Inflammatory macrophage treated with lipopolysaccharide for 4 hours (primary cell): ENCODE measurements at regions not wholly inside any gene's neighbourhood (a gene's known extent, or its start where the extent isn't known, plus 50 kb on each side); places are given as distances from the start of the nearest gene placed in this dataset.

ENCODE experiments used
- DNase-seq: peaks from one replicate; pipeline ENCODE4 v3.0.0-alpha.2; 2020

DNA sequence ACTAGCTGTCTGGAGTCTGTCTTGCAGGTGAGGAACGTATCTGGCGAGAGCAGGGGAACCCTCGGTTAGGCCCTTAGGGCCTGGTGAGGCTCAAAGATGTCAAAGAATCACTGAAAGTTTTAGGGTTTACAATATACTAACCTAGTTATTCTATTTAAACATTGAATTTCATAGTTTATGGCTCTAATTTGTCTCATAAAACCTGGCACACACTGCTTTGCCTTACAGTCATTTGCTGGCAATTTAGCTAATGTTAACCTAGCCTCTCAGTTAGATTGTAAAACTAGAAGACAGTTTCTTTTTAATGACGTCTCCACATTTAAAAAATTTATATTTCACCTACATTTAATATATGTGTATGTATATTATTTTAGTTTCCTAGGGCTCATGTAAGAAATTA, 89.6 kb upstream of the DOCK10 start:
- no peak for DNase-seq

DNA sequence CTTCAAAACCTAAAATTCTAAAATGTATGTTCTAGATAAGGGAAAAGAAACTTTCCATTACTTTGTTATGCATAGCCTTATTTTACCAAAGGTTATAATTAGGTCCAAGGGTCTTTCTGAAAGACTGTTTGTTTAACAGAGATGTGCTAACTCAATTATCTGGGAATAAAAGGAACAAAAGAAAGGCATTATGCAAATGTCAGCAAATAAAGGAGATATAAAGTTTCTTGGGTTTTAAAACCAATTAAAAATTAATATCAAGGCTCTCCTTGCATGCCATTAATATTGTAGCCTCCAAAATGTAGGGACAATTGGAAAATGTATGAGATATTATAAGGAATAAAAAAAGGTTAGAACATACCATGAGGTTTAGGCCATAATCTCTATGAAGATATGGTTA, 87.8 kb upstream of the DOCK10 start:
- no peak for DNase-seq

DNA sequence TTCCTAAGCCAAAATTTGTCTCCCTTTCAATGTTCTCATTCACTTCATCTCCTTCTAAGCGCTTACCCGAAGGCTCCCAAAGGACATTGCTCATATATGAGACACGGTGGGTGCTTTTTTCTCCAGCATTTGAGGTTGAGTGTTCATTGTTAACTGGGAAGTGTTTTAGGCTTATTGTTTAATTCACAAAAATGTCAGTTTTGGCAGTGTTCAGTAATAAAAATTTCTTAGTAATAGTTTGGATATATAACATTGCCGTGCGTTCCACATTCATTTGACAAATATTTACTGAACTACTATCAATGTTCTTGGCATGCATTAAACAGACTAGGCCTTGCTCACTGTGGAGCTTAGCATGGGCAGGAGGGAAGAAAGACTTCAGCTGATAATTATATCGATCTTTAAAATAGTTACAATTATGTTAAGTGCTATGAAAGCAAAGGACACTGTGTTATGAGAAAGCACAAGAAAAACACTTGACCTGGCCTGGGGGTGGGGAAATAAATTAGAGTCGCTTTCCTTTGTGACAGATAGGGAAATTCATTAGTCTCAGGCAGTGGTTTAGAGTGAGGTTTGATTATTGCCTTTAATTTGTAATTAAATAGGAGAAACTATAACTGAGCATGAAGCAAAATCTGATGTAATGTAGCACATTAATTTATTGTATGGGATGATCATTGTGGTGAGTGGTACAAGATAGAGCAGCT, 82.2 kb upstream of the DOCK10 start:
- DNase-seq = no peak

DNA sequence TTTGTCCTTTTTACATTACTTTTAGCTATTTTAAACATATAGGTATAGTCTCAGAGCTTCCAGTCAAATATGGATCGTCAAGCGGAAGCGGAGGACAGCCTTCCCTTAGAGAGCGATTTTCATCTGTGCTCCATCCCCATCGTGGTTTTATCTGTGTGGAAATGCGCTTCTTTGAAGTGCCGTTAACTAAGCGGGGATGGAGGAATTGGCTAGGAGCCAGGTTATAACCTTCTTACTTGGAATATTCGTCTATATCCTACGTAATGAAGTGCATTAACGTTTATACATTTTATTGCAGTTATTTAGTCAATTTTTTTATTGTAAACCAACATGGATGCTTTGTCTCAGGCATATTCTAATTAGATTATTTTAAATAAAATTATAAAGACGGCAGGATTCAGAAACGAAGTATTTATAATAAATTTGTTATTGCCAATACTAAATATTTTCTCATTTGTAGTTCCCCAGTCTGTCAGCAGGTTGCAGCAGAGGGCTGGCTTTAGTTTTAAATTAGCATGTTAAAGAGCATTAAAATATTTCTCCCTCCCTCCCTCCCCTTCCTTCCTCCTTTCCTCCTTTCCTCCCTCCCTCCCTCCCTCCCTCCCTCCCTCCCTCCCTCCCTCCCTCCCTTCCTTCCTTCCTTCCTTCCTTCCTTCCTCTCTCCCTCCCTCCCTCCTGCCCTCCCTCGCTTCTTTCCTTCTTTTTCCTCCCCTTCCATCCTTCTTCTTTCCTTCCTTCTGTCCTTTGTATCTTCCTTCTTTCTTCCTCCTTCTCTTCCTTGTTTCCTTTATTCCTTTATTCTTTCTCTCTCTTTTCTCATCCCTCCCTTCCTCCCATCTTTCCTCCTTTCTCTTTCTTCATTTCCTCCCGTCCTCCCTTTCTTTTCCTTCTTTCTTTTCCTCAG, 80.6 kb upstream of the DOCK10 start:
- peak; percentile 6 for DNase-seq

DNA sequence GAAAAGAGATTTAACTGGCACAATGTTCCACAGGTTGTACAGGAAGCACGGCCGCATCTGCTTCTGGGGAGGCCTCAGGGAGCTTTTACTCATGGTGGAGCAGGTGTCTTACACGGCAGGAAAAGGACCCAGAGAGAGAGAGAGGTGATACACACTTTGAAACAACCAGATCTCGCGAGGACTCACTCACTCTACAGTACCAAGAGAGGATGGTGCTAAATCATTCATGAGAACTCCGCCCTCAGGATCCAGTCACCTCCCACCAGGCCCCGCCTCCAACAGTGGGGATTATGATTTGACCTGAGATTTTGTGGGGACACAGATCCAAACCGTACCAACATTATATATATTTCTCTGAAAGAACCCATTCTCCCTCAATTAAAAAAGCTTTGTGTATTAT, 79.7 kb upstream of the DOCK10 start:
- no peak for DNase-seq

DNA sequence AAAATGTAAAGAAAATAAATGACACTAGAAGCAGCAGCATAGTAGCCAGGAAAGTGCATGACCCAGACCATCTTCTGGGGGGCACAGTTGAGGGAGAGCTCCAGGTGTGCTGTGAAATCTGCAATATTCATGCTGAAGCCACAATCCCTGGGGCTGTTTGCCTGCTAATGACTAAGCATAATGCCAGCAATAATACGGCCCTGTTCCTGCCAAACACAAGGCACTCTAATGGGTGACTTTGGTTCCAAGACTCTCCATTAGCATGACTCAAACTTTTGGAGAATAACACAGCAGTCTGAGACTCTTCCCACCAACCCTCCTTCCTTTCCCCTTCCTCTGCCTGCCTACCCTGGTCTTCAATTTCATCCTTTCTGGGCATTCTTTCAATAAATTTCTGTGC, 77.9 kb upstream of the DOCK10 start:
- no peak for DNase-seq

DNA sequence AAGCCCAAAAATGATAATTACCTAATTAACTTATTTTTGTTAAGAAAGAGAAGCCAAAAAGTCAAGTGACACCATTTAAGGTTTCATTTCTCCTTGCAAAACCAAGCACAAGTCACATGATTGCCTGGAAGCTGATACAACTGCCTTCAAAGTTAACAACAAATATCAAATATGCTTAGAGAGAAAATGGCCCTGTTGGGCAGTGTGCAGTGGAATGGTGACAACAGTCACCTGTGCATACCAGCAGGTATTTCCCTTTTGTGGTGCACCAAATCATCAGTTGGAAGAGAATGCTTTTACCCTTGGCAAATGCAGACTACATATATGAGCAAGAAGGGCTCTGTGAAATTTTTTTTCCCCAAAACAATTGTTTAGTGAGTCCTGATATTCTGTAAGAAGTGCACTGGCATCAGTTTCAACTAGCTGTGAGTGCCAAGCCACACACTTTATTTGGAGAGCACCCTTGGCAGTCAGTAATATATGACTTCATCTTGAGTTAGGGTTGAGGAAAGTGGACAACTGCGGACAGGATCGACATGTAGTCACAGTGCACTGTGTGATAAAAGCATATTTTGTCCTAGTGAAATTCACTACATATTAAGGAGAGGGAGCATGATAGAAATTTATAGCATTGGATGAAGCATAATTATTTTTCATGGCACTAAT, 74.9 kb upstream of the DOCK10 start:
- DNase-seq = peak; percentile 72

DNA sequence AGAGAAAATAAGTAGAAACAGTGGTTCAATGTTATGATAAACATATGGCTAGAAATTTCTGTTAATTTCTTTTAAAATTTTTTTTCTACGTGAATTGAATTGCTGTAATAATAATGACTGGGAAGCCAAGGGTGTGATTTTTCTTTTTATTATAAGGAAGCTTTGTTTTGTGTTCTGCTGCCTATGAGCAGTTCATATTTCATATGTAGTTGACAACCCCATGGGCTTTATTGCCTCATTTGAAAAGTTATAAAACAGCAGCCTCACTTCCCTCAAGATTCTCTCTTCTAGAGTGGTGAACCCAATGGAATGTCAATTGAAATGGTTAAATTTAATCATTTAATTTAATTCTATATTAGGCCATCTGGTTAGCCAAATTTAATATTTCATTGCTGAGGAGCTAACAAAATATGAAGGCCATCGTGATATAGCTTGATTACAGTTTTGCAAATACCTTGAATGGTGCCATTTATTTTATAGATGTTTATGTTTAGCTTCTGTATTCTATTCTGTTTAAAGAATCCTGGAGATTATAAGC, 72.6 kb upstream of the DOCK10 start:
- DNase-seq = no peak

DNA sequence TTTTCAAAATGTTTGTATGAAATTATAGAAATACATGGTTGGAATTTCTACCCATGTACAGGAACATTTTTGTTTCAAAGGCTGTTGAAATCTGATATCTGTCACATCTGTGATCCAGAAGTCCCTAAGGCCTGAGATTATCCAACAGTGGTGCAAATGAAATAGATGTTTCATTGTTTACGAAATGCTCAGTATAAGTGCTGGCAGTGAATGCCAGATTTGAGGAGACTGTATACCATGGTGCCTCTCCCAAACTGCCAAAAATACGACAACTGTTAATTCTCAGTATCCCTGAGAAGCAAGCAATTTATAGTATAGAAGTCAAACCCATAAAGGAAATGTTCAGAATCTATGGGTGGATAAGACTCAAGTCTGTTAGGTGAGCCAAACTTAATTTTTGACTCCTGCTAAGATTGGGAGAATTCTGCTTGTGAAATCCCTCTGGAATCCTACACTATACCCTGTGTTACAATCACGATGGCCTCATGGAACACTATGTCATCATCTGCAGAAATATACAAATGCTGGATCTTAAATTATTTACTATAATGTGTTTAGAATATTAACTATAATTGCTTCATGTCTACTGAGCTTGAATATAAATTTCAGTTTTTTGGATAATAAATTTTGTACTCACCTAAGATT, 71.2 kb upstream of the DOCK10 start:
- no peak for DNase-seq

DNA sequence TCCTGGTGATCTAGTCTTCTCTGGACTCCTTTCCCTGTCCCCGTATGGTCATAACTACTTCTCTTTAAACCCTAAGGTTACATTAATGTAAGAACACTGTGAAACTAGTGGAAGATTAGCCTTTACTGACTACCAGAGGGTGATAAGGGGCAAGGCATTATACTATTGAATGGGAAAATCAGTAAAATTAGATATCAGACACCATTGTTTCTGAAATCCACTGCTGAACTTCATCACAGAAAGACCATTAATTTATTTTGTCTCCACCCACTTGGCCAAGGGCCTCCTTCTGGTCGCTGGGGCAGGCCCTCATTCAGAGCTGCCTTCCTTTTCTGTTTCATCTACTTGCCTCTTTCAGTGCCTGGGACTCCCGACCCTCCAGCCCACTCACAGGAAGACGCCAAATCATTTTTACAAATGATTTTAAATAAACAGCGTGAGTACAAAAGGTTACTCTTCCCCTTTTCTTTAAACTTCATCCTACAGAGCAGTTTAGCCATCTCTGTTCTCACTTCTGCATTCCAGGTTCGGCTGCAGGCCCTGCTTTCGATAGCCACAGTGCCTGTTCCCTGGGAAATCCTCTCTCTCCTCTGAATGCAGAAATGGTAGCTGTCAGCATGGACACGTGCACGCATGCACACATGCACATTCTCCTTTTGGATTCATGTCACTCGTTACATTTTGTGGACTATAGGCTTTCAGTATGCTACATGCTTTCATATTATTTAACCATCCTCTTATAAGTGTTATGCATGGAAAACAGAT, 70.3 kb upstream of the DOCK10 start:
- DNase-seq = peak; percentile 91

DNA sequence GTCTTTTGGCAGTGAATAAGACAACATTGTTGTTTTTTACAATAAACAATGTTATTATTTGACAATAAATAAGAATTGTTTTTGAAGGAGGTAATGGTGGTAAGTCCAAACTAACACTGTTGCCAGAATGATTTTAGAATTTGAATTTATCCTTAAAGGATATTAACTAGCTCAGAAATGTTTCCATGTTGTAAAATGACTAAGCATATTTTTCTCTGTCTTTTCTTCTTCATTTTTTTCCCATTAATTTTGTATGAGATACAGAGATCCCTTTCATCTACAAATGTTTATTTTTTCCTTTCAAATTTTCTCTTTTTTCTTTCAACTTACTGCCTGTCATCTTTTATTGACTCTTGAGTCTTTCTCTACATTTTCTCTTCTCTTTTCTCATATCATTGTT, 66.5 kb upstream of the DOCK10 start:
- no peak for DNase-seq

DNA sequence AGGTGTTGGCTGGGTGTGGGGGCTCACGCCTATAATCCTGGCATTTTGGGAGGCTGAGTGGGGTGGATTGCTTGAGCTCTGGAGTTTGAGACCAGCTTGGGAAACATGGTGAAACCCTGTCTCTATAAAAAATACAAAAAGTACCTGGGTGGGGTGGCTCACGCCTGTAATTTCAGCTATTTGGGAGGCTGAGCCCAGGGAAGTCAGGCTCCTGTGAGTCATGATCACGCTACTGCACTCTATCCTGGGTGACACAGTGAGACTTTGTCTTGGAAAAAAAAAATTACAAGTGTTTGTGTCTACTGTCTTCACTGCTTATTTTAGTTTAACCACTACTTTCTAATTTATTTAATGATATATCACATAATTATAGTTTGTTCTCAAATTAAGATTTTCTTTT, 62.7 kb upstream of the DOCK10 start:
- no peak for DNase-seq

DNA sequence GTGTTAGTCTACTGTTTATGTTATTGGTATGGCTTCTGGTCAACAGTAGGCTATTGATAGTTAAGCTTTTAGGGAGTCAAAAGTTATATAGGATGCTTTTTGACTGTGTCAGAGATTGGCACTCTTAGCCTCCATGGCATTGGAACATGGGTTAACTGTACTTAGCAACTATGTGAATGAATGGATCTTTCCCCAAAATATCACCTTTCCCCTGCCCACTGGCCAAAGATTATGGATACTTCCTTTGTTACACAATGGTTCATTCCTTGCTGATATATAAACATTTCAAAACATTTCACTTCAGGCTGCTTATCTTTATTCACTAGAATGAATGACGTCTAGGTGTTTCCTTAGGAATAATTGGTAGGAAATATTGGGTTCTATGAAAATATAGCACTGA, 62.1 kb upstream of the DOCK10 start:
- no peak for DNase-seq

DNA sequence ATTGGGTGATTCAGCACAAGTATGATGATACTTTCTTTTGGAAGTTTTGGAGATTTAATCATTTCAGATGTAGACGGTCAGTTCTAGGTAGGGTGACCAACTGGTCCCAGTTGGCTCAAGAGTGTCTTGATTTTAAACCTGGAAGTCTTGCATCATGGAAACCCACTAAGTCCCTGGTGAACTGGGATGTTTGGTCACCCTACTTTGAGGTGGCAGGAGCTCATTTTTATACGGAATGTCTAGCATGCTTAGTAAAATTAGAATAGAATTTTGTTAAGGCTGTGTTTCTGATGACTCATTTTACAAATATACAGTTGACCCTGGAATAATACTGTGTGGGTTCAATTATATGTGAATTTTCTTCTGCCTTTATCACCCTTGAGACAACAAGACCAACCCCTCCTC, 61.5 kb upstream of the DOCK10 start:
- no peak for DNase-seq

DNA sequence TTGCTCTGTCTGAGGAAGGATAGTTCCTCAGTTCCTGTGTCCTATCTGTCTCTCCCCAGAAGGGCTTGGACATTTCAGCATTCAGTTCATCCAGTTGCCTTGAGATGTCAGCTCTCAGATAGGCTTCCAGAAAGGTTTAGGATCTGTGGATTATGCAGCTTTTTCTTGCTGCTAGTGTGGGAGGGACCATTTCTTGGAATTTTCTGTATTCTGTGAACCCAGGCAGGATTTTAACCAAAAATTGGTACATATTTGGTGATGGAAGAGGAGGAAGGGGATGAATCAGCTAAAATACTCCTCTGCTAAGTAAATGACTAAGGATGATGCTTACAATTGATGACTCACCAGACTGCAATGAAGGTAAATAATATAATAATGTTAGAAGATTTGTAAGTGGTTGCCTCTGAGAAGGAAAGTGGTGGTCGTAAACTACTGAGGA, 58.6 kb upstream of the DOCK10 start:
- peak; percentile 18 for DNase-seq

DNA sequence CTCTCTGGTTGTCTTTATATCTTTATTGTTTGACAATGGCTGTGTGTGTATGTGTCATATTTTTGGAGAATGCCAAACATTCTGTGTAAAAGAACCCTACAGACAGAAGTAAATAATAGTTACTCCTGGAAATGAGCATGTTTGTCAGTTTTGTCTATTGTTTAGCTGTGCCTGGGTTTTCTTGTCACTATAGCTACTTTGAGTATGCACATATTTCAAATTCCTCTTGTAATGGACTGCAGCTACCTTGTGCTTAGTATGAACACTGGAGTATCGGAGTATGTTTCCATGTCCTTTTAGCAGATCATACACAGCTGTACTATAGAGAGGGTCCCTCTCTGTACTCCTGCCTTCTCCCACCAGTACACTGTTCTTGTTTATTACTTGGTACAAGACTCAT, 58.0 kb upstream of the DOCK10 start:
- DNase-seq = no peak

DNA sequence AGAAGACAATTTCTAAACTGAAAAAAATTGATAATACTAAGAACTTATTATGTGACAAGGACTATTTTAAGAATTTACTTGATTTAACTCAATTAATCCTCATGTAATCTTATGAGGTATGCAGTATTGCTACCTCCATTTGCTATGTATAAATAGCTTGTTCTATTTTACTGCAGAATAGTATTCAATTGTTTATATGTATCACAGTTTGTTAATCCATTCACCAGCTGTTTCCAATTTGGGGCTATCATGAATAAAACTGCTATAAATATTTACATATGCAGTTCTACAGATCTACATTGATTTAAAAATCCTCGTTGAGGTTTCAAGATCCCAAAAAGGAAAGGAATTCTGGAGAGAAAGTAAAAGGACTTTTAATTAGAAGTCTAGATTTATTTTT, 54.8 kb upstream of the DOCK10 start:
- no peak for DNase-seq
